K562 (cell line): ENCODE measurements at regions not wholly inside any gene's neighbourhood (a gene's known extent, or its start where the extent isn't known, plus 50 kb on each side); places are given as distances from the start of the nearest gene placed in this dataset.

ENCODE experiments used
- ATAC-seq: fragments of 200-7000 bp; cut with Tn5 transposase; 3 replicates; pipeline ENCODE4 v1.9.1; 2020; ENCODE audit warnings: moderate library complexity
- BruUV-seq: library from RNA; stranded (reverse); fragments of 400-500 nt; replicated peaks from 2 replicates; lab custom pipeline; 2021; lab: Mats Ljungman, UMichigan
- CTCF ChIA-PET: fragments of 300-600 bp; formaldehyde crosslinking; extraction: SDS; loops from one replicate; lab custom pipeline; 2021; ENCODE audit warnings: low intra/inter-chr PET ratio; lab: Yijun Ruan, JAX
- POLR2A ChIA-PET: fragments of 300-600, 350-650 bp; sonication (Branson Sonifier 250); formaldehyde crosslinking; extraction: SDS; loops from one replicate; lab custom pipeline; 2021; ENCODE audit warnings: antibody characterized with exemption, inconsistent platforms; lab: Yijun Ruan, JAX
- DNase-seq, 4 experiments: peaks; one replicate each; pipeline versions ENCODE4 v3.0.0 to v3.0.0-alpha.2; 2011 to 2018; ENCODE audit warnings: low spot score in 3 of 4, mixed read lengths in 3 of 4; ENCODE audit errors: extremely low read depth in 1 of 4
- FAIRE-seq: peaks from 2 replicates; lab custom pipeline; 2011; peaks lifted over from hg19 to GRCh38; lab: Jason Lieb, UNC
- H2AFZ ChIP-seq: 2 replicates; pipeline ENCODE4 v1.6.0; 2011; ENCODE audit warnings: low read depth, low read length, control low read depth, inconsistent platforms
- H3K27ac ChIP-seq: fragments of 200-600 bp; 3 replicates; pipeline ENCODE4 v1.8.0; 2011; ENCODE audit warnings: low read depth, mild to moderate bottlenecking, control low read depth, inconsistent platforms, low read length, moderate library complexity, mixed read lengths; ENCODE audit errors: extremely low read depth
- H3K27me3 ChIP-seq, 2 experiments: fragments of 300-600 bp in 1 of 2; 2 replicates in 1 of 2; 3 replicates in 1 of 2; pipeline versions ENCODE4 v1.6.0 to v1.8.0; 2011; ENCODE audit warnings: inconsistent platforms in 2 of 2, low read length in 2 of 2, mild to moderate bottlenecking in 1 of 2, mixed read lengths in 1 of 2, moderate library complexity in 1 of 2; ENCODE audit not compliant: control insufficient read depth in 2 of 2, insufficient read depth in 2 of 2
- H3K36me3 ChIP-seq: fragments of 300-600 bp; 3 replicates; pipeline ENCODE4 v1.8.0; 2011; ENCODE audit warnings: mild to moderate bottlenecking, low read length, inconsistent platforms; ENCODE audit not compliant: control insufficient read depth, insufficient read depth
- H3K4me1 ChIP-seq, 2 experiments: fragments of 200-600 bp in 1 of 2; replicated peaks in 1 of 2; 2 replicates in 1 of 2; 3 replicates in 1 of 2; pipeline versions ENCODE4 v1.5.1 to v1.8.0; 2011; ENCODE audit warnings: inconsistent platforms in 2 of 2, low read length in 2 of 2, mild to moderate bottlenecking in 1 of 2, mixed read lengths in 1 of 2, moderate library complexity in 1 of 2; ENCODE audit not compliant: control insufficient read depth in 2 of 2, insufficient read depth in 2 of 2
- H3K4me2 ChIP-seq: 2 replicates; pipeline ENCODE4 v1.6.1; 2011; ENCODE audit warnings: low read length, control low read depth, inconsistent platforms, mixed read lengths; ENCODE audit not compliant: insufficient read depth
- H3K4me3 ChIP-seq: fragments of 200-600 bp; sonication (generic), shearing (Covaris generic); 2 replicates; pipeline ENCODE4 v1.5.1; 2016; ENCODE audit warnings: control low read depth, inconsistent platforms
- H3K79me2 ChIP-seq: fragments of 200-600 bp; 3 replicates; pipeline ENCODE4 v1.8.0; 2011; ENCODE audit warnings: low read length, inconsistent platforms; ENCODE audit not compliant: control insufficient read depth, insufficient read depth
- H3K9ac ChIP-seq, 2 experiments: 2 replicates each; pipeline versions ENCODE4 v1.6.0 to v1.6.1; 2011; ENCODE audit warnings: low read depth in 2 of 2, low read length in 2 of 2, control low read depth in 1 of 2, inconsistent platforms in 1 of 2, mild to moderate bottlenecking in 1 of 2, mixed read lengths in 1 of 2; ENCODE audit not compliant: insufficient read depth in 1 of 2
- H3K9me1 ChIP-seq: one replicate; pipeline ENCODE4 v1.6.0; 2011; ENCODE audit warnings: inconsistent platforms, mild to moderate bottlenecking, low read length, moderate library complexity; ENCODE audit not compliant: control insufficient read depth, insufficient read depth
- H3K9me3 ChIP-seq: replicated peaks from 2 replicates; pipeline ENCODE4 v1.5.1; 2011; ENCODE audit warnings: low read depth, low read length, inconsistent platforms; ENCODE audit not compliant: control insufficient read depth, insufficient read depth
- H4K20me1 ChIP-seq: replicated peaks from 2 replicates; pipeline ENCODE4 v1.6.1; 2011; ENCODE audit warnings: low read length, inconsistent platforms, mixed read lengths; ENCODE audit not compliant: control insufficient read depth, insufficient read depth
- ARID1B ChIP-seq: fragments of 450-650 bp; IDR thresholded peaks from 2 replicates; pipeline ENCODE4 v1.6.1; 2016; ENCODE audit warnings: antibody characterized with exemption, mild to moderate bottlenecking, inconsistent platforms
- C11orf30 ChIP-seq: fragments of 450-650 bp; IDR thresholded peaks from 2 replicates; pipeline ENCODE4 v1.6.1; 2016; ENCODE audit warnings: low read depth, mild to moderate bottlenecking
- E4F1 ChIP-seq: fragments of 250-450 bp; sonication (Bioruptor Pico); IDR thresholded peaks from 2 replicates; pipeline ENCODE4 v1.5.0; 2021; ENCODE audit warnings: mild to moderate bottlenecking, borderline replicate concordance
- FOSL1 ChIP-seq: fragments of 200-800 bp; sonication (Bioruptor generic); conservative IDR thresholded peaks from 2 replicates; pipeline ENCODE4 v1.6.1; 2016; ENCODE audit warnings: missing genetic modification characterization, missing compliant biosample characterization
- HCFC1 ChIP-seq: IDR thresholded peaks from 2 replicates; pipeline ENCODE4 v1.6.1; 2012; ENCODE audit warnings: low read depth, low read length, improper control_type of control experiment
- HMG20B ChIP-seq: fragments of 250-450 bp; sonication (Bioruptor Pico); IDR thresholded peaks from 2 replicates; pipeline ENCODE4 v1.5.0; 2021; ENCODE audit warnings: mild to moderate bottlenecking
- KDM4B ChIP-seq, 2 experiments: fragments of 450-650 bp in 1 of 2; sonication (generic) in 1 of 2; IDR thresholded peaks; 2 replicates each; pipeline ENCODE4 v1.6.1; 2016 to 2017; ENCODE audit warnings: borderline replicate concordance in 2 of 2, antibody characterized with exemption in 1 of 2, low read depth in 1 of 2, mild to moderate bottlenecking in 1 of 2
- MAFF ChIP-seq: IDR thresholded peaks from 2 replicates; pipeline ENCODE4 v1.6.1; 2012; ENCODE audit warnings: low read length, improper control_type of control experiment
- MAFG ChIP-seq: fragments of 450-650 bp; conservative IDR thresholded peaks from 2 replicates; pipeline ENCODE4 v1.6.1; 2016; ENCODE audit warnings: missing genetic modification characterization, missing compliant biosample characterization
- MBD2 ChIP-seq: sonication (generic); IDR thresholded peaks from 2 replicates; pipeline ENCODE4 v1.6.1; 2016; ENCODE audit warnings: low read depth, borderline replicate concordance
- NCOR1 ChIP-seq: fragments of 450-650 bp; IDR thresholded peaks from 2 replicates; pipeline ENCODE4 v1.6.1; 2016; ENCODE audit warnings: mild to moderate bottlenecking, moderate library complexity
- NFE2 ChIP-seq: IDR thresholded peaks from 2 replicates; pipeline ENCODE4 v1.6.1; 2014; ENCODE audit warnings: antibody characterized with exemption, low read depth
- RBM22 ChIP-seq: fragments of 200-400 bp; formaldehyde crosslinking; IDR thresholded peaks from 2 replicates; pipeline ENCODE4 v1.6.1; 2018; ENCODE audit warnings: low read length, low read depth; ENCODE audit not compliant: poor library complexity, severe bottlenecking
- ZNF174 ChIP-seq: fragments of 250-450 bp; sonication (Bioruptor Pico); IDR thresholded peaks from 2 replicates; pipeline ENCODE4 v1.4.0; 2020; ENCODE audit warnings: mild to moderate bottlenecking
- ZNF41 ChIP-seq: fragments of 250-450 bp; sonication (Bioruptor Pico); conservative IDR thresholded peaks from 2 replicates; pipeline ENCODE4 v1.4.0; 2020; ENCODE audit warnings: mild to moderate bottlenecking
- ZNF830 ChIP-seq: fragments of 250-450 bp; sonication (Bioruptor Pico); IDR thresholded peaks from 2 replicates; pipeline ENCODE4 v1.5.0; 2021; ENCODE audit warnings: mild to moderate bottlenecking
- WGBS: fragments of 100-300 bp; shearing (Covaris generic); methylation state at CpG from one replicate; pipeline ENCODE4 v1.1.6; 2016; ENCODE audit warnings: low coverage, mixed read lengths; ENCODE audit not compliant: insufficient coverage; ENCODE audit errors: missing lambda C conversion rate; 5-methylcytosine and 5-hydroxymethylcytosine counted together
- in situ Hi-C: fragments of 300-500 bp; cut with MboI; formaldehyde crosslinking; loops from 4 replicates; pipeline ENCODE4 v1.15.0; 2018; ENCODE audit warnings: inconsistent platforms, mixed read lengths
- intact Hi-C: fragments of 100-400 bp; cut with micrococcal nuclease; formaldehyde crosslinking; loops from 2 replicates; pipeline ENCODE4 v1.14.2; 2022
- TF ChIP-seq, protein P1 (sequence below): fragments of 250-450 bp; sonication (Bioruptor Pico); IDR thresholded peaks from 2 replicates; pipeline ENCODE4 v1.8.0; 2022; ENCODE audit warnings: inconsistent platforms
- TF ChIP-seq, protein P2 (sequence below), 2 experiments: IDR thresholded peaks; 2 replicates each; pipeline ENCODE4 v1.6.1; 2011; ENCODE audit warnings: borderline replicate concordance in 1 of 2, control low read depth in 1 of 2, low read depth in 1 of 2, low read length in 1 of 2, mild to moderate bottlenecking in 1 of 2, mixed read lengths in 1 of 2, moderate library complexity in 1 of 2; ENCODE audit not compliant: insufficient read depth in 1 of 2, insufficient read length in 1 of 2, poor library complexity in 1 of 2, severe bottlenecking in 1 of 2; ENCODE audit errors: extremely low read depth in 1 of 2

- peak; percentile 46; the same call in 1 of the 2 replicates for TF ChIP-seq NFE2
- peak; percentile 37 for TF ChIP-seq ARID1B
- no peak for TF ChIP-seq HMG20B (CRISPR knock-in tag)
- 0 out of 2 replicates have a peak, but pooled peaks have one; percentile 12 for TF ChIP-seq C11orf30
- TF ChIP-seq FOSL1 (tag) = peak; percentile 24; the same call in 1 of the 2 replicates
- 0 out of 2 replicates have a peak, but pooled peaks have one; percentile 6 for TF ChIP-seq MAFF
- no peak for TF ChIP-seq MBD2
- peak; percentile 35; the same call in 1 of the 2 replicates for TF ChIP-seq MAFG
- TF ChIP-seq, all 486 proteins: peak for 11
Measured at GRCh38 chr4:15245006-15245530, 182.8 kb upstream of the C1QTNF7 start (continued).

DNA sequence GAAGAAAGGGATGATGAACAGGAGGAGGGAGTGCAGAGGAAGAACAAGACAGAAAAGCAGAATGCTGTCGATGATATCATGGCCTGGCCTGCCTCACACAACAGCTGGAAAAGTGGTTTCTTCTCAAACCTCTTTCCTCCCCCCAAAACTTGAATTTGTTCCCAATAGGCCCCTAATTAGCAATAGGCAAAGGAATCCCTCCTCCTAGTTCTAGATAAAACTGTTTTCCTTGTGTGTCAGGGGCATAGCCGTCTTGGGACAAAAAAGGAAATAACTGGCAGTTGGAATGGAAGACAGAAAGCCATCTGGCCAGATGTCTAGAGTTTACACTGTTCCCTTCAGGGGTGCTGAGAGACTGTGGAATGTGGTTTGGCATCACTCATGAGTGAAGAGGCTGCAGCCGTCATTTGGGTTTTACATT, 177.8 kb upstream of the C1QTNF7 start:
- Histone ChIP-seq H3K36me3 (no peaks in the 10 kb centered on the region), H3K79me2 (no peaks in the 10 kb centered on the region), H3K4me2 (no peak overlapping the region), H3K9me1 (no peaks in the 10 kb centered on the region), H3K4me1 (peaks cover 0 to 2% of the 10 kb centered on the region in 2 experiments; a peak in 1 of 5 replicates), H3K4me3 (no peak overlapping the region), H3K9me3 (no peaks in the 10 kb centered on the region), H2AFZ (no peak overlapping the region), H3K27ac (no peak overlapping the region), H4K20me1 (no peaks in the 10 kb centered on the region), H3K9ac (no peak overlapping the region), H3K27me3 (no peaks in the 10 kb centered on the region)
- POLR2A ChIA-PET = interaction anchor here (0.6 kb wide), 1 partner anchor 266 kb away, joined by 3 read pairs; no protein-coding TSS in a partner anchor
- DNase-seq = no peak
- CTCF ChIA-PET = no interaction called here
- intact Hi-C loops (no loop called here), in situ Hi-C loops (no loop called here)
- WGBS = 0% methylated on average over 3 of the region's 3 CpGs
- no peak for FAIRE-seq
- ATAC-seq = no peak
- no TSS peak for BruUV-seq
- TF ChIP-seq RBM22 (no peak), ZNF830 (CRISPR knock-in tag) (no peak), HCFC1 (no peak), KDM4B (IDR thresholded peaks at IDR 0.05; ENCODE audit: borderline replicate concordance in 2 of 2, low read depth in 1 of 2) (no peak), NCOR1 (no peak), ZNF174 (CRISPR knock-in tag) (no peak), ZNF41 (CRISPR knock-in tag) (no peak), E4F1 (no peak)
- TF ChIP-seq, protein P1, sequence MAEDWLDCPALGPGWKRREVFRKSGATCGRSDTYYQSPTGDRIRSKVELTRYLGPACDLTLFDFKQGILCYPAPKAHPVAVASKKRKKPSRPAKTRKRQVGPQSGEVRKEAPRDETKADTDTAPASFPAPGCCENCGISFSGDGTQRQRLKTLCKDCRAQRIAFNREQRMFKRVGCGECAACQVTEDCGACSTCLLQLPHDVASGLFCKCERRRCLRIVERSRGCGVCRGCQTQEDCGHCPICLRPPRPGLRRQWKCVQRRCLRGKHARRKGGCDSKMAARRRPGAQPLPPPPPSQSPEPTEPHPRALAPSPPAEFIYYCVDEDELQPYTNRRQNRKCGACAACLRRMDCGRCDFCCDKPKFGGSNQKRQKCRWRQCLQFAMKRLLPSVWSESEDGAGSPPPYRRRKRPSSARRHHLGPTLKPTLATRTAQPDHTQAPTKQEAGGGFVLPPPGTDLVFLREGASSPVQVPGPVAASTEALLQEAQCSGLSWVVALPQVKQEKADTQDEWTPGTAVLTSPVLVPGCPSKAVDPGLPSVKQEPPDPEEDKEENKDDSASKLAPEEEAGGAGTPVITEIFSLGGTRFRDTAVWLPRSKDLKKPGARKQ (CRISPR knock-in tag) = no peak
- TF ChIP-seq, protein P2, sequence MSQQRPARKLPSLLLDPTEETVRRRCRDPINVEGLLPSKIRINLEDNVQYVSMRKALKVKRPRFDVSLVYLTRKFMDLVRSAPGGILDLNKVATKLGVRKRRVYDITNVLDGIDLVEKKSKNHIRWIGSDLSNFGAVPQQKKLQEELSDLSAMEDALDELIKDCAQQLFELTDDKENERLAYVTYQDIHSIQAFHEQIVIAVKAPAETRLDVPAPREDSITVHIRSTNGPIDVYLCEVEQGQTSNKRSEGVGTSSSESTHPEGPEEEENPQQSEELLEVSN (IDR thresholded peaks at IDR 0.05; ENCODE audit: borderline replicate concordance in 1 of 2, extremely low read depth in 1 of 2, insufficient read depth in 1 of 2, insufficient read length in 1 of 2, low read depth in 1 of 2, low read length in 1 of 2, poor library complexity in 1 of 2, severe bottlenecking in 1 of 2) = no peak
